Caco-2 (cell line): ENCODE measurements at regions not wholly inside any gene's neighbourhood (a gene's known extent, or its start where the extent isn't known, plus 50 kb on each side); places are given as distances from the start of the nearest gene placed in this dataset.

Experiments
- BruUV-seq: library from RNA; stranded (reverse); fragments of 400-500 nt; replicated peaks from 2 replicates; lab custom pipeline; 2021; lab: Mats Ljungman, UMichigan
- CTCF ChIA-PET: fragments of 300-600 bp; sonication (Branson Sonifier 250); formaldehyde crosslinking; loops from one replicate; lab custom pipeline; 2022; ENCODE audit warnings: antibody characterized with exemption; lab: Charles Lee
- POLR2A ChIA-PET: fragments of 300-600 bp; sonication (Branson Sonifier 250); formaldehyde crosslinking; loops from one replicate; lab custom pipeline; 2022; ENCODE audit warnings: antibody characterized with exemption; lab: Charles Lee
- DNase-seq, 2 experiments: peaks; one replicate each; pipeline versions ENCODE4 v3.0.0 to v3.0.0-alpha.2; 2020 to 2022
- H3K27me3 ChIP-seq: replicated peaks from 2 replicates; pipeline ENCODE4 v1.6.0; 2011; ENCODE audit warnings: low read length; ENCODE audit not compliant: control insufficient read depth, insufficient read depth
- H3K36me3 ChIP-seq: 2 replicates; pipeline ENCODE4 v1.5.1; 2011; ENCODE audit warnings: low read length; ENCODE audit not compliant: control insufficient read depth, insufficient read depth
- H3K4me1 ChIP-seq: fragments of 250-450 bp; sonication (Bioruptor Pico); 2 replicates; pipeline ENCODE4 v1.5.1; 2020; ENCODE audit warnings: mild to moderate bottlenecking
- H3K4me3 ChIP-seq: 2 replicates; pipeline ENCODE4 v1.5.1; 2011; ENCODE audit warnings: low read depth, mild to moderate bottlenecking, control low read depth, low read length
- H3K9me3 ChIP-seq: fragments of 250-450 bp; sonication (Bioruptor Pico); 2 replicates; pipeline ENCODE4 v1.5.1; 2020; ENCODE audit warnings: mild to moderate bottlenecking, moderate library complexity
- H3K27ac Mint-ChIP-seq: one replicate; pipeline ENCODE4 v1.8.0; 2022; ENCODE audit warnings: mixed read lengths; ENCODE audit not compliant: unreplicated experiment
- H3K27me3 Mint-ChIP-seq: one replicate; pipeline ENCODE4 v1.8.0; 2022; ENCODE audit warnings: mixed read lengths; ENCODE audit not compliant: insufficient read depth, unreplicated experiment
- H3K36me3 Mint-ChIP-seq: one replicate; pipeline ENCODE4 v1.8.0; 2022; ENCODE audit warnings: mild to moderate bottlenecking, mixed read lengths; ENCODE audit not compliant: insufficient read depth, unreplicated experiment
- H3K4me1 Mint-ChIP-seq: one replicate; pipeline ENCODE4 v1.8.0; 2022; ENCODE audit warnings: low read depth, mixed read lengths; ENCODE audit not compliant: unreplicated experiment
- H3K4me3 Mint-ChIP-seq: one replicate; pipeline ENCODE4 v1.8.0; 2022; ENCODE audit warnings: mild to moderate bottlenecking, moderate library complexity, mixed read lengths; ENCODE audit not compliant: unreplicated experiment
- H3K9me3 Mint-ChIP-seq: one replicate; pipeline ENCODE4 v1.8.0; 2022; ENCODE audit warnings: mixed read lengths; ENCODE audit not compliant: unreplicated experiment
- CTCF ChIP-seq, 2 experiments: fragments of 200-600 bp in 1 of 2; IDR thresholded peaks; 1 replicate in 1 of 2; 2 replicates in 1 of 2; pipeline versions ENCODE4 v1.5.1 to v1.8.0; 2011 to 2022; ENCODE audit warnings: antibody characterized with exemption in 1 of 2, control low read depth in 1 of 2, inconsistent platforms in 1 of 2, low read depth in 1 of 2, low read length in 1 of 2, mild to moderate bottlenecking in 1 of 2, moderate library complexity in 1 of 2; ENCODE audit not compliant: insufficient read depth in 1 of 2, severe bottlenecking in 1 of 2, unreplicated experiment in 1 of 2
- intact Hi-C: fragments of 100-400 bp; cut with micrococcal nuclease; formaldehyde crosslinking; loops from one replicate; pipeline ENCODE4 v1.10.0; 2022; ENCODE audit not compliant: unreplicated experiment

- Mint-ChIP-seq H3K4me1 (peaks cover 8% of the 10 kb centered on the region), H3K27ac (no peak overlapping the region), H3K9me3 (peaks cover 31% of the 10 kb centered on the region), H3K4me3 (no peak overlapping the region), H3K27me3 (no peaks in the 10 kb centered on the region), H3K36me3 (peaks cover 25% of the 10 kb centered on the region)
- Histone ChIP-seq H3K9me3 (no peaks in the 10 kb centered on the region), H3K27me3 (no peaks in the 10 kb centered on the region), H3K4me1 (no peaks in the 10 kb centered on the region), H3K36me3 (no peaks in the 10 kb centered on the region), H3K4me3 (no peak overlapping the region)
- no TSS peak for BruUV-seq
- no peak for DNase-seq
- POLR2A ChIA-PET: no interaction called here
- intact Hi-C loops: no loop called here
- CTCF ChIA-PET: no interaction called here
- no peak for TF ChIP-seq CTCF (IDR thresholded peaks at IDR 0.05; ENCODE audit: insufficient read depth in 1 of 2, low read depth in 1 of 2, low read length in 1 of 2, severe bottlenecking in 1 of 2, unreplicated experiment in 1 of 2)
Measured at GRCh38 chr14:53807542-53807941, 149.1 kb downstream of the BMP4 start.

- Histone ChIP-seq H3K4me3 (no peak overlapping the region), H3K36me3 (no peaks in the 10 kb centered on the region), H3K27me3 (no peaks in the 10 kb centered on the region), H3K4me1 (no peaks in the 10 kb centered on the region), H3K9me3 (no peaks in the 10 kb centered on the region)
- no peak overlapping the region for H3K27ac Mint-ChIP-seq
- no peaks in the 10 kb centered on the region for H3K27me3 Mint-ChIP-seq
- intact Hi-C loops: no loop called here
- DNase-seq: no peak
- peaks cover 25% of the 10 kb centered on the region for H3K36me3 Mint-ChIP-seq
- H3K4me1 Mint-ChIP-seq: peaks cover 8% of the 10 kb centered on the region
- TF ChIP-seq CTCF (IDR thresholded peaks at IDR 0.05; ENCODE audit: insufficient read depth in 1 of 2, low read depth in 1 of 2, low read length in 1 of 2, severe bottlenecking in 1 of 2, unreplicated experiment in 1 of 2): no peak
- ChIA-PET CTCF (no interaction called here), POLR2A (no interaction called here)
- no TSS peak for BruUV-seq
- H3K9me3 Mint-ChIP-seq: peaks cover 28% of the 10 kb centered on the region
- no peak overlapping the region for H3K4me3 Mint-ChIP-seq
Measured at GRCh38 chr14:53807108-53807507, 149.5 kb downstream of the BMP4 start.

GRCh38 chr14:53796734-53797133, 159.9 kb downstream of the BMP4 start:
- Histone ChIP-seq H3K36me3 (no peaks in the 10 kb centered on the region), H3K4me3 (no peak overlapping the region), H3K9me3 (peaks cover 6% of the 10 kb centered on the region; the same call in 1 of the 2 replicates), H3K27me3 (no peaks in the 10 kb centered on the region), H3K4me1 (no peaks in the 10 kb centered on the region)
- TF ChIP-seq CTCF (IDR thresholded peaks at IDR 0.05; ENCODE audit: insufficient read depth in 1 of 2, low read depth in 1 of 2, low read length in 1 of 2, severe bottlenecking in 1 of 2, unreplicated experiment in 1 of 2): no peak
- Mint-ChIP-seq H3K27ac (no peak overlapping the region), H3K4me1 (peaks cover 7% of the 10 kb centered on the region), H3K4me3 (no peak overlapping the region), H3K9me3 (peaks cover 10% of the 10 kb centered on the region), H3K36me3 (peaks cover 7% of the 10 kb centered on the region), H3K27me3 (no peaks in the 10 kb centered on the region)
- POLR2A ChIA-PET: no interaction called here
- CTCF ChIA-PET: interaction anchor here (0.6 kb wide), 1 partner anchor 92 kb away, joined by 5 read pairs; no protein-coding TSS in a partner anchor
- BruUV-seq: no TSS peak
- intact Hi-C loops: no loop called here
- DNase-seq: no peak
